ENCODE measurements at regions not wholly inside any gene's neighbourhood (a gene's known extent, or its start where the extent isn't known, plus 50 kb on each side); places are given as distances from the start of the nearest gene placed in this dataset.

GRCh38 chr2:237254369-237254861 lies 159.5 kb downstream of the COL6A3 start:
- H3K4me3 Mint-ChIP-seq (ENCODE audit: unreplicated experiment) = no peak overlapping the region
- no peak for DNase-seq (ENCODE audit: low spot score)
- no peak for TF ChIP-seq CTCF (IDR thresholded peaks at IDR 0.05; ENCODE audit: unreplicated experiment)
- no peaks in the 10 kb centered on the region for H3K9me3 Mint-ChIP-seq (ENCODE audit: unreplicated experiment)
- no peaks in the 10 kb centered on the region for H3K4me1 Mint-ChIP-seq (ENCODE audit: unreplicated experiment)
- no peak overlapping the region for H3K27ac Mint-ChIP-seq (ENCODE audit: unreplicated experiment)
- H3K36me3 Mint-ChIP-seq (ENCODE audit: low read depth, unreplicated experiment) = no peaks in the 10 kb centered on the region
- H3K27me3 Mint-ChIP-seq (ENCODE audit: unreplicated experiment) = peaks cover 3% of the 10 kb centered on the region

DNA sequence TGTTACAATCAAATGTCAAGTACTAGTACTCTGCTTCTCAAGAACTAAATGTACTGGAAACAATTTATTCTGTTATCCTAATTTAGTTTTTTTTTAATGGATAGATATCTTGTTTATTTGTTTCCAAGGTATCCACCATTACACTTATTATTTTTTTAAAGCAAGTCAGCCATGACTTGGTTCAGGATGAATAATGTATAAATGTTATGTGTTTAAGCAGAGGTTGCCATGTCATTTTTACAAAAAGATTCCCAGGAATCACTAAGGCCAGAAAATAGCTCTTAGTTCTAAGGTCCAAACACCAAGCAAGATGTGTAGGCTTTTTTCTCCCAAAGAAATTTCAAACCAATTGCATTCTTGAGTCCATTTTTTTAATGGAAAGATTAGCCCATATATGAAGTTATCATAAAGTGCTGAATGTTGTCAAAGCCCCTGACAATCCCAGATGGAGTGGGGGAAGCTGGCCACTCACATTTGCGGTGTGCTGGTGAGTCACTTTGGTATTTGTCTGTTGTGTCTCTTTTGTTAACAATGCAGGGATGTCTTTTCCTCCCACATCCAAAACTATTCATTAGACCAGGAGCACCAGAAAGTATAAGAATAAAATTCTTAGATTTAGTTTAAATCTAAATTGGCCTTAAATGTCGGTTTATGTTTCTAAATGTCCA lies 158.9 kb downstream of the COL6A3 start:
- no peak for TF ChIP-seq CTCF (IDR thresholded peaks at IDR 0.05; ENCODE audit: unreplicated experiment)
- Mint-ChIP-seq H3K36me3 (ENCODE audit: low read depth, unreplicated experiment) (no peaks in the 10 kb centered on the region), H3K4me3 (ENCODE audit: unreplicated experiment) (no peak overlapping the region), H3K9me3 (ENCODE audit: unreplicated experiment) (no peaks in the 10 kb centered on the region), H3K27me3 (ENCODE audit: unreplicated experiment) (peaks cover 2% of the 10 kb centered on the region), H3K4me1 (ENCODE audit: unreplicated experiment) (no peaks in the 10 kb centered on the region), H3K27ac (ENCODE audit: unreplicated experiment) (no peak overlapping the region)
- no peak for DNase-seq (ENCODE audit: low spot score)

DNA sequence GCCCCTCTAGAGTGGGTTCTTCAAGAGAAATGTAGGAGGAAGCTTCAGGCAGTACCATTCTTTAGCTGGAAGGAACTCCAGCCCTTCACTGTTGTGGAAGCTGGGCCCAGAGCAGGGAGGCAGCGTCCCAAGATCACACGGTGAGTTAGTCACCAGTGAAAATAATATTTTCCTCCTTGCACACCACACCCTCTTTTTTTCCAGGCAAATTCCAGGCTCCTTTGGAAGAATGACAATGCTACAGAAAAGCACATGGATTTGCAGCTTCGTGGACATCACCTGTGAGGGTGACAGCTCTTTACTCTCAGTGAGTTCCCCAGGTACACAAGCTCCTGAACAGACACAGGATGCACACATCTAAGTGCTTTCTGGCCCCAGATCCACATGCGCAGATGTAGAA lies 157.1 kb downstream of the COL6A3 start:
- Mint-ChIP-seq H3K4me1 (ENCODE audit: unreplicated experiment) (no peaks in the 10 kb centered on the region), H3K4me3 (ENCODE audit: unreplicated experiment) (no peak overlapping the region), H3K27ac (ENCODE audit: unreplicated experiment) (no peak overlapping the region)

GRCh38 chr2:237257471-237257951 lies 156.5 kb downstream of the COL6A3 start:
- Mint-ChIP-seq H3K36me3 (ENCODE audit: low read depth, unreplicated experiment) (no peaks in the 10 kb centered on the region), H3K9me3 (ENCODE audit: unreplicated experiment) (no peaks in the 10 kb centered on the region), H3K4me1 (ENCODE audit: unreplicated experiment) (peaks cover under 1% of the 10 kb centered on the region), H3K27me3 (ENCODE audit: unreplicated experiment) (peaks cover 2% of the 10 kb centered on the region), H3K4me3 (ENCODE audit: unreplicated experiment) (no peak overlapping the region), H3K27ac (ENCODE audit: unreplicated experiment) (no peak overlapping the region)
- no peak for TF ChIP-seq CTCF (IDR thresholded peaks at IDR 0.05; ENCODE audit: unreplicated experiment)
- no peak for DNase-seq (ENCODE audit: low spot score)

More for the DNA sequence above, 157.1 kb downstream of the COL6A3 start:
- Mint-ChIP-seq H3K9me3 (ENCODE audit: unreplicated experiment) (no peaks in the 10 kb centered on the region), H3K36me3 (ENCODE audit: low read depth, unreplicated experiment) (no peaks in the 10 kb centered on the region), H3K27me3 (ENCODE audit: unreplicated experiment) (peaks cover 2% of the 10 kb centered on the region)
- no peak for TF ChIP-seq CTCF (IDR thresholded peaks at IDR 0.05; ENCODE audit: unreplicated experiment)
- no peak for DNase-seq (ENCODE audit: low spot score)

- Mint-ChIP-seq H3K27ac (ENCODE audit: unreplicated experiment) (no peak overlapping the region), H3K4me1 (ENCODE audit: unreplicated experiment) (peaks cover 7% of the 10 kb centered on the region), H3K36me3 (ENCODE audit: low read depth, unreplicated experiment) (no peaks in the 10 kb centered on the region), H3K27me3 (ENCODE audit: unreplicated experiment) (peaks cover 2% of the 10 kb centered on the region), H3K4me3 (ENCODE audit: unreplicated experiment) (no peak overlapping the region), H3K9me3 (ENCODE audit: unreplicated experiment) (no peaks in the 10 kb centered on the region)
- no peak for TF ChIP-seq CTCF (IDR thresholded peaks at IDR 0.05; ENCODE audit: unreplicated experiment)
- no peak for DNase-seq (ENCODE audit: low spot score)
Measured at GRCh38 chr2:237258116-237258515, 155.8 kb downstream of the COL6A3 start.

Measured in endothelial cell (in vitro differentiated cells).